Natural killer cell (primary cell): ENCODE measurements at regions not wholly inside any gene's neighbourhood (a gene's known extent, or its start where the extent isn't known, plus 50 kb on each side); places are given as distances from the start of the nearest gene placed in this dataset.

Source experiments
- ATAC-seq, 3 donors: fragments of 150-1000 bp in 2 of 3; fragments of 200-7000 bp in 1 of 3; cut with Tn5 transposase; 1 replicate in 1 of 3; 2 replicates in 2 of 3; pipeline ENCODE4 v1.10.0; 2021; ENCODE audit warnings: mild to moderate bottlenecking in 2 of 3, moderate library complexity in 2 of 3
- DNase-seq, 2 donors: peaks; one replicate each; pipeline versions ENCODE4 v3.0.0 to v3.0.0-alpha.2; 2013 to 2021; ENCODE audit warnings: mixed read lengths in 1 of 2
- H3K27ac ChIP-seq: one replicate; pipeline ENCODE4 v1.5.1; 2013; ENCODE audit warnings: mild to moderate bottlenecking, low read length
- H3K27me3 ChIP-seq: one replicate; pipeline ENCODE4 v1.6.1; 2013; ENCODE audit warnings: low read length; ENCODE audit not compliant: control insufficient read depth, insufficient read depth
- H3K36me3 ChIP-seq: one replicate; pipeline ENCODE4 v1.6.1; 2013; ENCODE audit warnings: low read length; ENCODE audit not compliant: control insufficient read depth, insufficient read depth
- H3K4me1 ChIP-seq: one replicate; pipeline ENCODE4 v1.6.1; 2013; ENCODE audit warnings: low read length; ENCODE audit not compliant: control insufficient read depth, insufficient read depth
- H3K4me3 ChIP-seq: one replicate; pipeline ENCODE4 v1.5.1; 2013; ENCODE audit warnings: low read length
- H3K9me3 ChIP-seq: one replicate; pipeline ENCODE4 v1.6.1; 2013; ENCODE audit warnings: low read length; ENCODE audit not compliant: control insufficient read depth, insufficient read depth
- H3K27ac Mint-ChIP-seq, 2 donors: one replicate each; pipeline ENCODE4 v1.8.0; 2022; ENCODE audit warnings: mild to moderate bottlenecking in 2 of 2, mixed read lengths in 2 of 2, moderate library complexity in 1 of 2
- H3K27me3 Mint-ChIP-seq, 2 donors: one replicate each; pipeline ENCODE4 v1.8.0; 2022; ENCODE audit warnings: low read depth in 2 of 2, mixed read lengths in 2 of 2
- H3K36me3 Mint-ChIP-seq: one replicate; pipeline ENCODE4 v1.8.0; 2022; ENCODE audit warnings: mixed read lengths
- H3K4me1 Mint-ChIP-seq, 2 donors: one replicate each; pipeline ENCODE4 v1.8.0; 2022; ENCODE audit warnings: mixed read lengths in 2 of 2
- H3K4me3 Mint-ChIP-seq: one replicate; pipeline ENCODE4 v1.8.0; 2022; ENCODE audit warnings: mild to moderate bottlenecking, moderate library complexity, mixed read lengths
- H3K9me3 Mint-ChIP-seq, 2 donors: one replicate each; pipeline ENCODE4 v1.8.0; 2022; ENCODE audit warnings: mixed read lengths in 2 of 2
- WGBS: methylation state at CpG from one replicate; pipeline ENCODE4 v1.1.7; 2013; ENCODE audit warnings: missing lambda C conversion rate; ENCODE audit not compliant: insufficient coverage; 5-methylcytosine and 5-hydroxymethylcytosine counted together
- intact Hi-C: fragments of 100-400 bp; cut with micrococcal nuclease; formaldehyde crosslinking; loops from one replicate; pipeline ENCODE4 v1.14.2; 2022
- TF ChIP-seq, protein P1 (sequence below): fragments of 200-600 bp; IDR thresholded peaks from one replicate; pipeline ENCODE4 v1.8.0; 2022; ENCODE audit warnings: antibody characterized with exemption

- Mint-ChIP-seq H3K36me3 (no peaks in the 10 kb centered on the region), H3K27ac (no peak overlapping the region), H3K9me3 (peaks cover 7 to 11% of the 10 kb centered on the region in 2 donors), H3K4me3 (no peak overlapping the region), H3K4me1 (no peaks in the 10 kb centered on the region), H3K27me3 (peaks cover 0 to 2% of the 10 kb centered on the region in 2 donors)
- intact Hi-C loops = no loop called here
- WGBS = 87% methylated on average over 7 of the region's 7 CpGs
- TF ChIP-seq, protein P1, sequence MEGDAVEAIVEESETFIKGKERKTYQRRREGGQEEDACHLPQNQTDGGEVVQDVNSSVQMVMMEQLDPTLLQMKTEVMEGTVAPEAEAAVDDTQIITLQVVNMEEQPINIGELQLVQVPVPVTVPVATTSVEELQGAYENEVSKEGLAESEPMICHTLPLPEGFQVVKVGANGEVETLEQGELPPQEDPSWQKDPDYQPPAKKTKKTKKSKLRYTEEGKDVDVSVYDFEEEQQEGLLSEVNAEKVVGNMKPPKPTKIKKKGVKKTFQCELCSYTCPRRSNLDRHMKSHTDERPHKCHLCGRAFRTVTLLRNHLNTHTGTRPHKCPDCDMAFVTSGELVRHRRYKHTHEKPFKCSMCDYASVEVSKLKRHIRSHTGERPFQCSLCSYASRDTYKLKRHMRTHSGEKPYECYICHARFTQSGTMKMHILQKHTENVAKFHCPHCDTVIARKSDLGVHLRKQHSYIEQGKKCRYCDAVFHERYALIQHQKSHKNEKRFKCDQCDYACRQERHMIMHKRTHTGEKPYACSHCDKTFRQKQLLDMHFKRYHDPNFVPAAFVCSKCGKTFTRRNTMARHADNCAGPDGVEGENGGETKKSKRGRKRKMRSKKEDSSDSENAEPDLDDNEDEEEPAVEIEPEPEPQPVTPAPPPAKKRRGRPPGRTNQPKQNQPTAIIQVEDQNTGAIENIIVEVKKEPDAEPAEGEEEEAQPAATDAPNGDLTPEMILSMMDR = no peak
- H3K4me3 ChIP-seq = no peak overlapping the region
- H3K27ac ChIP-seq = no peak overlapping the region
- H3K27me3 ChIP-seq = no peaks in the 10 kb centered on the region
- DNase-seq (no peak), ATAC-seq (no peak)
- peaks cover 15% of the 10 kb centered on the region for H3K9me3 ChIP-seq
- no peaks in the 10 kb centered on the region for H3K4me1 ChIP-seq
- H3K36me3 ChIP-seq = no peaks in the 10 kb centered on the region
Observed at GRCh38 chr5:2913281-2913680, 161.8 kb upstream of the IRX2 start.

DNA sequence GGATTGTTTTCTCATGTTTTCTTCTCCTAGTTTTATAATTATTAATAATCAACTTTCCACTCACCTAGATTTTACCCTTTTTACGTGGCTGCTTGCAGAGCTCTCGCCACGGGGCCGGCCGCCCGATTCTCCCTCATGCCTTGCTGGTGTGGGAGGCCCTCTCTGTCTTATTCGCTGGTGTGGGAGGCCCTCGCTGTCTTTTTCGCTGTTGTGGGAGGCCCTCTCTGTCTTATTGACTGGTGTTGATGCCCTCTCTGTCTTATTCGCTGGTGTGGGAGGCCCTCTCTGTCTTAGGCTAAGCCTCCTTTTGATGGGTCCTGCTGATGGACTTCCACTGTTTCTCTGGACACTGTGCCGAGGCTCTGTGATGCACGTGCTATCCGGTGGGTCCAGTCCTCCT lies 161.3 kb upstream of the IRX2 start:
- H3K27ac Mint-ChIP-seq = no peak overlapping the region
- H3K36me3 Mint-ChIP-seq = no peaks in the 10 kb centered on the region
- H3K4me3 Mint-ChIP-seq = no peak overlapping the region
- intact Hi-C loops = no loop called here
- peaks cover 0 to 2% of the 10 kb centered on the region in 2 donors for H3K27me3 Mint-ChIP-seq
- Histone ChIP-seq H3K4me3 (no peak overlapping the region), H3K36me3 (no peaks in the 10 kb centered on the region), H3K4me1 (no peaks in the 10 kb centered on the region), H3K27me3 (no peaks in the 10 kb centered on the region), H3K27ac (no peak overlapping the region), H3K9me3 (peaks cover 12% of the 10 kb centered on the region)
- TF ChIP-seq, protein P1 = no peak
- no peaks in the 10 kb centered on the region for H3K4me1 Mint-ChIP-seq
- ATAC-seq (no peak), DNase-seq (no peak)
- WGBS = 92% methylated on average over 13 of the region's 13 CpGs
- peaks cover 7 to 11% of the 10 kb centered on the region in 2 donors for H3K9me3 Mint-ChIP-seq

- Mint-ChIP-seq H3K4me1 (no peaks in the 10 kb centered on the region), H3K27me3 (peaks cover 0 to 2% of the 10 kb centered on the region in 2 donors)
Observed at GRCh38 chr5:2910401-2911175, 159.1 kb upstream of the IRX2 start.

More at GRCh38 chr5:2910401-2911175, 159.1 kb upstream of the IRX2 start:
- H3K9me3 Mint-ChIP-seq = peaks cover 7 to 10% of the 10 kb centered on the region in 2 donors
- no peaks in the 10 kb centered on the region for H3K36me3 Mint-ChIP-seq
- Histone ChIP-seq H3K4me1 (no peaks in the 10 kb centered on the region), H3K27me3 (no peaks in the 10 kb centered on the region), H3K4me3 (no peak overlapping the region), H3K9me3 (peaks cover 7% of the 10 kb centered on the region), H3K36me3 (no peaks in the 10 kb centered on the region), H3K27ac (no peak overlapping the region)
- H3K4me3 Mint-ChIP-seq = no peak overlapping the region
- 93% methylated on average over 6 of the region's 8 CpGs for WGBS
- no peak overlapping the region for H3K27ac Mint-ChIP-seq
- TF ChIP-seq, protein P1 = no peak
- ATAC-seq = peak in 1 of 3 donors; percentile 27
- DNase-seq = no peak
- intact Hi-C loops = no loop called here
